ACHN (cell line): ENCODE measurements at regions not wholly inside any gene's neighbourhood (a gene's known extent, or its start where the extent isn't known, plus 50 kb on each side); places are given as distances from the start of the nearest gene placed in this dataset.

ENCODE experiments used
- DNase-seq: peaks from one replicate; pipeline ENCODE4 v3.0.0-alpha.2; 2015
- in situ Hi-C: cut with HindIII; loops from 2 replicates; pipeline ENCODE4 v1.10.0; 2017; ENCODE audit warnings: low sequenced_read_pairs, low pct_ligation_motif_present, low pct_unique_long_range_greater_than_20kb

GRCh38 chr5:56319526-56320181, 86.5 kb upstream of the ANKRD55 start:
- DNase-seq: no peak
- in situ Hi-C loops: no loop called here

GRCh38 chr5:56317923-56318561, 84.9 kb upstream of the ANKRD55 start:
- DNase-seq: no peak
- in situ Hi-C loops: no loop called here

GRCh38 chr5:56316299-56316994, 83.3 kb upstream of the ANKRD55 start:
- in situ Hi-C loops: no loop called here
- DNase-seq: no peak

GRCh38 chr5:56314529-56314928, 81.4 kb upstream of the ANKRD55 start:
- DNase-seq: peak; percentile 8
- in situ Hi-C loops: no loop called here

- in situ Hi-C loops: no loop called here
- no peak for DNase-seq
Measured at GRCh38 chr5:56313596-56313995, 80.5 kb upstream of the ANKRD55 start.

GRCh38 chr5:56313004-56313531, 79.9 kb upstream of the ANKRD55 start:
- DNase-seq: no peak
- in situ Hi-C loops: no loop called here

GRCh38 chr5:56311306-56311905, 78.3 kb upstream of the ANKRD55 start:
- in situ Hi-C loops: no loop called here
- DNase-seq: no peak

GRCh38 chr5:56310711-56311204, 77.6 kb upstream of the ANKRD55 start:
- in situ Hi-C loops: no loop called here

GRCh38 chr5:56309262-56309826, 76.2 kb upstream of the ANKRD55 start:
- in situ Hi-C loops: no loop called here
- no peak for DNase-seq

More at GRCh38 chr5:56310711-56311204, 77.6 kb upstream of the ANKRD55 start:
- no peak for DNase-seq

- in situ Hi-C loops: no loop called here
- DNase-seq: no peak
Measured at GRCh38 chr5:56307714-56308333, 74.7 kb upstream of the ANKRD55 start.

GRCh38 chr5:56306433-56307150, 73.5 kb upstream of the ANKRD55 start:
- DNase-seq: no peak
- in situ Hi-C loops: no loop called here

GRCh38 chr5:56305001-56305950, 72.1 kb upstream of the ANKRD55 start:
- DNase-seq: no peak

GRCh38 chr5:56303511-56303910, 70.4 kb upstream of the ANKRD55 start:
- no peak for DNase-seq

More at GRCh38 chr5:56305001-56305950, 72.1 kb upstream of the ANKRD55 start:
- in situ Hi-C loops: no loop called here

GRCh38 chr5:56302027-56302426, 68.9 kb upstream of the ANKRD55 start:
- in situ Hi-C loops: no loop called here
- no peak for DNase-seq

More at GRCh38 chr5:56303511-56303910, 70.4 kb upstream of the ANKRD55 start:
- in situ Hi-C loops: no loop called here

GRCh38 chr5:56301069-56301468, 67.9 kb upstream of the ANKRD55 start:
- in situ Hi-C loops: no loop called here
- DNase-seq: no peak

GRCh38 chr5:56299212-56299611, 66.1 kb upstream of the ANKRD55 start:
- in situ Hi-C loops: no loop called here
- DNase-seq: no peak
